HepG2 (cell line): ENCODE measurements at regions not wholly inside any gene's neighbourhood (a gene's known extent, or its start where the extent isn't known, plus 50 kb on each side); places are given as distances from the start of the nearest gene placed in this dataset.

Experiments
- ATAC-seq: fragments of 200-7000 bp; cut with Tn5 transposase; 3 replicates; pipeline ENCODE4 v1.9.1; 2020; ENCODE audit warnings: mild to moderate bottlenecking, moderate library complexity
- BruUV-seq: library from RNA; stranded (reverse); fragments of 400-500 nt; replicated peaks from 2 replicates; lab custom pipeline; 2021; lab: Mats Ljungman, UMichigan
- CTCF ChIA-PET: fragments of 300-600 bp; formaldehyde crosslinking; extraction: SDS; loops from one replicate; lab custom pipeline; 2021; ENCODE audit warnings: low total read pairs, inconsistent platforms, low intra/inter-chr PET ratio; lab: Yijun Ruan, JAX
- POLR2A ChIA-PET: fragments of 350-600 bp; sonication (Branson Sonifier 250); formaldehyde crosslinking; loops from one replicate; lab custom pipeline; 2020; ENCODE audit warnings: antibody characterized with exemption, inconsistent platforms; lab: Yijun Ruan, JAX
- DNase-seq: peaks from one replicate; pipeline ENCODE4 v3.0.0-alpha.2; 2015; ENCODE audit warnings: low spot score
- FAIRE-seq: peaks from 3 replicates; lab custom pipeline; 2011; peaks lifted over from hg19 to GRCh38; lab: Jason Lieb, UNC
- H2AFZ ChIP-seq: one replicate; pipeline ENCODE4 v1.6.1; 2011; ENCODE audit warnings: low read length, inconsistent platforms
- H3K27ac ChIP-seq: fragments of 300-600 bp; 3 replicates; pipeline ENCODE4 v1.8.0; 2011; ENCODE audit warnings: mixed run types, mild to moderate bottlenecking, mixed read lengths, low read length, inconsistent platforms; ENCODE audit not compliant: insufficient read depth; ENCODE audit errors: extremely low read length
- H3K27me3 ChIP-seq, 2 experiments: fragments of 200-600 bp in 1 of 2; 2 replicates in 1 of 2; 3 replicates in 1 of 2; pipeline versions ENCODE4 v1.6.0 to v1.8.0; 2011; ENCODE audit warnings: low read length in 2 of 2, mild to moderate bottlenecking in 2 of 2, moderate library complexity in 2 of 2, inconsistent platforms in 1 of 2; ENCODE audit not compliant: insufficient read depth in 2 of 2, control insufficient read depth in 1 of 2
- H3K36me3 ChIP-seq, 2 experiments: fragments of 200-600 bp in 1 of 2; replicated peaks in 1 of 2; 2 replicates in 1 of 2; 3 replicates in 1 of 2; pipeline versions ENCODE4 v1.5.1 to v1.8.0; 2011; ENCODE audit warnings: low read length in 2 of 2, inconsistent platforms in 1 of 2; ENCODE audit not compliant: insufficient read depth in 2 of 2, control insufficient read depth in 1 of 2
- H3K4me1 ChIP-seq: 2 replicates; pipeline ENCODE4 v1.5.1; 2012; ENCODE audit warnings: low read length, inconsistent platforms; ENCODE audit not compliant: insufficient read depth
- H3K4me2 ChIP-seq: 2 replicates; pipeline ENCODE4 v1.6.0; 2011; ENCODE audit warnings: low read depth, low read length, inconsistent platforms
- H3K4me3 ChIP-seq, 3 experiments: fragments of 200-600 bp in 1 of 3; sonication (generic), shearing (Covaris generic) in 1 of 3; replicated peaks in 1 of 3; 2 replicates each; pipeline ENCODE4 v1.5.1; 2011 to 2016; ENCODE audit warnings: low read length in 3 of 3, inconsistent platforms in 2 of 3, low read depth in 2 of 3, mild to moderate bottlenecking in 2 of 3, control low read depth in 1 of 3, mixed read lengths in 1 of 3; ENCODE audit not compliant: insufficient read depth in 1 of 3
- H3K79me2 ChIP-seq: one replicate; pipeline ENCODE4 v1.6.1; 2011; ENCODE audit warnings: low read length, inconsistent platforms; ENCODE audit not compliant: insufficient read depth
- H3K9ac ChIP-seq: 2 replicates; pipeline ENCODE4 v1.6.0; 2011; ENCODE audit warnings: mild to moderate bottlenecking, low read depth, low read length, inconsistent platforms; ENCODE audit not compliant: insufficient read depth
- H3K9me3 ChIP-seq: 2 replicates; pipeline ENCODE4 v1.5.1; 2012; ENCODE audit warnings: mild to moderate bottlenecking, low read length
- H4K20me1 ChIP-seq: 2 replicates; pipeline ENCODE4 v1.6.0; 2011; ENCODE audit warnings: inconsistent platforms, mild to moderate bottlenecking, low read length, moderate library complexity; ENCODE audit not compliant: insufficient read depth
- ADNP ChIP-seq: sonication (generic); formaldehyde crosslinking; IDR thresholded peaks from 2 replicates; pipeline ENCODE4 v1.4.0; 2020; ENCODE audit warnings: missing genetic modification reagents
- ASH2L ChIP-seq: fragments of 300-600, 200-600 bp; sonication (generic); IDR thresholded peaks from 2 replicates; pipeline ENCODE4 v1.7.0; 2017; ENCODE audit warnings: low read depth, mild to moderate bottlenecking, moderate library complexity, mixed read lengths, low read length; ENCODE audit not compliant: insufficient read length
- FOXP1 ChIP-seq, 2 experiments: fragments of 450-650 bp in 1 of 2; IDR thresholded peaks; 2 replicates each; pipeline ENCODE4 v1.6.1; 2017 to 2018; ENCODE audit warnings: antibody characterized with exemption in 1 of 2
- IKZF1 ChIP-seq: fragments of 450-650 bp; IDR thresholded peaks from 2 replicates; pipeline ENCODE4 v1.7.1; 2016
- KAT7 ChIP-seq: IDR thresholded peaks from 2 replicates; pipeline ENCODE4 v1.6.1; 2018; ENCODE audit warnings: borderline replicate concordance, missing compliant biosample characterization
- MAFF ChIP-seq: IDR thresholded peaks from 2 replicates; pipeline ENCODE4 v1.6.1; 2011; ENCODE audit warnings: low read depth, low read length, improper control_type of control experiment
- ZBTB21 ChIP-seq: sonication (generic); formaldehyde crosslinking; IDR thresholded peaks from 2 replicates; pipeline ENCODE4 v1.4.0; 2020; ENCODE audit warnings: missing genetic modification reagents
- ZFP36 ChIP-seq: fragments of 150-350 bp; IDR thresholded peaks from 2 replicates; pipeline ENCODE4 v1.6.1; 2018; ENCODE audit warnings: borderline replicate concordance, low read length, low read depth; ENCODE audit not compliant: partially characterized antibody
- ZKSCAN8 ChIP-seq: IDR thresholded peaks from 2 replicates; pipeline ENCODE4 v1.6.1; 2016; ENCODE audit warnings: borderline replicate concordance, missing genetic modification reagents, missing compliant biosample characterization
- ZMYM2 ChIP-seq: sonication (generic); formaldehyde crosslinking; IDR thresholded peaks from 2 replicates; pipeline ENCODE4 v1.8.0; 2022; ENCODE audit warnings: mild to moderate bottlenecking, missing genetic modification reagents
- WGBS: methylation state at CpG from one replicate; pipeline ENCODE4 v1.1.6; 2017; ENCODE audit warnings: low lambda C conversion rate; 5-methylcytosine and 5-hydroxymethylcytosine counted together
- in situ Hi-C: cut with HindIII; loops from 2 replicates; pipeline ENCODE4 v1.10.0; 2017; ENCODE audit warnings: low pct_unique_long_range_greater_than_20kb; ENCODE audit not compliant: extremely low pct_ligation_motif_present
- intact Hi-C: fragments of 100-400 bp; cut with micrococcal nuclease; formaldehyde crosslinking; loops from one replicate; pipeline ENCODE4 v1.10.0; 2022; ENCODE audit not compliant: unreplicated experiment
- TF ChIP-seq, protein P1 (sequence below): sonication (generic); formaldehyde crosslinking; IDR thresholded peaks from 2 replicates; pipeline ENCODE4 v1.4.0; 2020; ENCODE audit warnings: mild to moderate bottlenecking, missing genetic modification reagents
- TF ChIP-seq, protein P2 (sequence below): sonication (generic); formaldehyde crosslinking; IDR thresholded peaks from 2 replicates; pipeline ENCODE4 v1.8.1; 2023; ENCODE audit warnings: mild to moderate bottlenecking, missing genetic modification reagents, borderline replicate concordance
- TF ChIP-seq, protein P3 (sequence below): sonication (generic); formaldehyde crosslinking; IDR thresholded peaks from 2 replicates; pipeline ENCODE4 v1.5.0; 2020; ENCODE audit warnings: missing genetic modification reagents
- TF ChIP-seq, protein P4 (sequence below): sonication (generic); formaldehyde crosslinking; IDR thresholded peaks from 2 replicates; pipeline ENCODE4 v1.8.0; 2022; ENCODE audit warnings: mild to moderate bottlenecking, missing genetic modification reagents, moderate library complexity
- TF ChIP-seq, protein P5 (sequence below): sonication (generic); formaldehyde crosslinking; IDR thresholded peaks from 2 replicates; pipeline ENCODE4 v1.9.0; 2021; ENCODE audit warnings: mild to moderate bottlenecking, missing genetic modification reagents
- TF ChIP-seq, protein P6 (sequence below): sonication (generic); formaldehyde crosslinking; conservative IDR thresholded peaks from 2 replicates; pipeline ENCODE4 v1.8.1; 2023; ENCODE audit warnings: missing genetic modification reagents

DNA sequence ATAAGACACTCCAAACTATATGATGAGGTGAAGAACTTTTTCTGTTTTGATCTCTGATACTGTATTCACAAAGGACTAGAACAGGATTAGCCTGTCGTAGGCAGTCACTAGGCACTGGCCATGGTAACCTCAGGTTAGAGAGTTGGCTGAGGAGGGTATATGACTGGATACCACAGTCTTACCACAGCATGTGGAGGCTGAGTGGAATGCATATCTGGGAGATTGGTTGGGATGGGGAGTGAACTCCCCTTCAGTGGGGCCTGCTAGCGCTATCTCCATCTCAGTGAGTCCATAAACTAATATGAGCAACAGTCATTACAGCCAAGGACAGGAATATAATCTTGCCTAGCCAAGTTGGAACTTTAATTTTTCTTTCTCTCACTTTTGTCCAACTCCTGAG, 339.1 kb downstream of the SPATA31D1 start:
- Histone ChIP-seq H2AFZ (no peak overlapping the region), H3K9ac (no peak overlapping the region), H3K27ac (no peak overlapping the region), H3K36me3 (no peaks in the 10 kb centered on the region), H3K4me1 (no peaks in the 10 kb centered on the region), H3K9me3 (peaks cover 24% of the 10 kb centered on the region; the same call in 1 of the 2 replicates), H4K20me1 (no peaks in the 10 kb centered on the region), H3K27me3 (no peaks in the 10 kb centered on the region), H3K79me2 (no peaks in the 10 kb centered on the region), H3K4me2 (no peak overlapping the region), H3K4me3 (no peak overlapping the region)
- no TSS peak for BruUV-seq
- TF ChIP-seq, protein P1, sequence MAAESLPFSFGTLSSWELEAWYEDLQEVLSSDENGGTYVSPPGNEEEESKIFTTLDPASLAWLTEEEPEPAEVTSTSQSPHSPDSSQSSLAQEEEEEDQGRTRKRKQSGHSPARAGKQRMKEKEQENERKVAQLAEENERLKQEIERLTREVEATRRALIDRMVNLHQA (CRISPR knock-in tag) = no peak
- TF ChIP-seq, protein P2, sequence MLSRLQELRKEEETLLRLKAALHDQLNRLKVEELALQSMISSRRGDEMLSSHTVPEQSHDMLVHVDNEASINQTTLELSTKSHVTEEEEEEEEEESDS (CRISPR knock-in tag) = no peak
- TF ChIP-seq, protein P3, sequence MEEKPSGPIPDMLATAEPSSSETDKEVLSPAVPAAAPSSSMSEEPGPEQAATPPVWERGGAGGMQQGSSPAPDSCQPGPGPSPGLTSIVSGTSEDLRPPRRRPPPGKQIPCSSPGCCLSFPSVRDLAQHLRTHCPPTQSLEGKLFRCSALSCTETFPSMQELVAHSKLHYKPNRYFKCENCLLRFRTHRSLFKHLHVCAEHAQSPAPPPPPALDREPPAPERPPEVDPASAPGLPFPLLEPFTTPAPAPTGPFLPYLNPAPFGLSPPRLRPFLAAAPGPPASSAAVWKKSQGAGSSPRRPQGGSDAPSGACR (CRISPR knock-in tag) = no peak
- no peak for TF ChIP-seq ZMYM2
- TF ChIP-seq, protein P4, sequence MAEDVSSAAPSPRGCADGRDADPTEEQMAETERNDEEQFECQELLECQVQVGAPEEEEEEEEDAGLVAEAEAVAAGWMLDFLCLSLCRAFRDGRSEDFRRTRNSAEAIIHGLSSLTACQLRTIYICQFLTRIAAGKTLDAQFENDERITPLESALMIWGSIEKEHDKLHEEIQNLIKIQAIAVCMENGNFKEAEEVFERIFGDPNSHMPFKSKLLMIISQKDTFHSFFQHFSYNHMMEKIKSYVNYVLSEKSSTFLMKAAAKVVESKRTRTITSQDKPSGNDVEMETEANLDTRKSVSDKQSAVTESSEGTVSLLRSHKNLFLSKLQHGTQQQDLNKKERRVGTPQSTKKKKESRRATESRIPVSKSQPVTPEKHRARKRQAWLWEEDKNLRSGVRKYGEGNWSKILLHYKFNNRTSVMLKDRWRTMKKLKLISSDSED = no peak
- TF ChIP-seq ADNP = no peak
- TF ChIP-seq ASH2L = no peak
- no peak for TF ChIP-seq FOXP1 (IDR thresholded peaks at IDR 0.05)
- TF ChIP-seq FOXP1 (CRISPR knock-in tag; IDR thresholded peaks at IDR 0.05) = no peak
- no peak for TF ChIP-seq MAFF
- TF ChIP-seq ZKSCAN8 (CRISPR knock-in tag) = no peak
- TF ChIP-seq KAT7 (CRISPR knock-in tag) = no peak
- no peak for TF ChIP-seq IKZF1
- TF ChIP-seq ZFP36 = no peak
- TF ChIP-seq, protein P5, sequence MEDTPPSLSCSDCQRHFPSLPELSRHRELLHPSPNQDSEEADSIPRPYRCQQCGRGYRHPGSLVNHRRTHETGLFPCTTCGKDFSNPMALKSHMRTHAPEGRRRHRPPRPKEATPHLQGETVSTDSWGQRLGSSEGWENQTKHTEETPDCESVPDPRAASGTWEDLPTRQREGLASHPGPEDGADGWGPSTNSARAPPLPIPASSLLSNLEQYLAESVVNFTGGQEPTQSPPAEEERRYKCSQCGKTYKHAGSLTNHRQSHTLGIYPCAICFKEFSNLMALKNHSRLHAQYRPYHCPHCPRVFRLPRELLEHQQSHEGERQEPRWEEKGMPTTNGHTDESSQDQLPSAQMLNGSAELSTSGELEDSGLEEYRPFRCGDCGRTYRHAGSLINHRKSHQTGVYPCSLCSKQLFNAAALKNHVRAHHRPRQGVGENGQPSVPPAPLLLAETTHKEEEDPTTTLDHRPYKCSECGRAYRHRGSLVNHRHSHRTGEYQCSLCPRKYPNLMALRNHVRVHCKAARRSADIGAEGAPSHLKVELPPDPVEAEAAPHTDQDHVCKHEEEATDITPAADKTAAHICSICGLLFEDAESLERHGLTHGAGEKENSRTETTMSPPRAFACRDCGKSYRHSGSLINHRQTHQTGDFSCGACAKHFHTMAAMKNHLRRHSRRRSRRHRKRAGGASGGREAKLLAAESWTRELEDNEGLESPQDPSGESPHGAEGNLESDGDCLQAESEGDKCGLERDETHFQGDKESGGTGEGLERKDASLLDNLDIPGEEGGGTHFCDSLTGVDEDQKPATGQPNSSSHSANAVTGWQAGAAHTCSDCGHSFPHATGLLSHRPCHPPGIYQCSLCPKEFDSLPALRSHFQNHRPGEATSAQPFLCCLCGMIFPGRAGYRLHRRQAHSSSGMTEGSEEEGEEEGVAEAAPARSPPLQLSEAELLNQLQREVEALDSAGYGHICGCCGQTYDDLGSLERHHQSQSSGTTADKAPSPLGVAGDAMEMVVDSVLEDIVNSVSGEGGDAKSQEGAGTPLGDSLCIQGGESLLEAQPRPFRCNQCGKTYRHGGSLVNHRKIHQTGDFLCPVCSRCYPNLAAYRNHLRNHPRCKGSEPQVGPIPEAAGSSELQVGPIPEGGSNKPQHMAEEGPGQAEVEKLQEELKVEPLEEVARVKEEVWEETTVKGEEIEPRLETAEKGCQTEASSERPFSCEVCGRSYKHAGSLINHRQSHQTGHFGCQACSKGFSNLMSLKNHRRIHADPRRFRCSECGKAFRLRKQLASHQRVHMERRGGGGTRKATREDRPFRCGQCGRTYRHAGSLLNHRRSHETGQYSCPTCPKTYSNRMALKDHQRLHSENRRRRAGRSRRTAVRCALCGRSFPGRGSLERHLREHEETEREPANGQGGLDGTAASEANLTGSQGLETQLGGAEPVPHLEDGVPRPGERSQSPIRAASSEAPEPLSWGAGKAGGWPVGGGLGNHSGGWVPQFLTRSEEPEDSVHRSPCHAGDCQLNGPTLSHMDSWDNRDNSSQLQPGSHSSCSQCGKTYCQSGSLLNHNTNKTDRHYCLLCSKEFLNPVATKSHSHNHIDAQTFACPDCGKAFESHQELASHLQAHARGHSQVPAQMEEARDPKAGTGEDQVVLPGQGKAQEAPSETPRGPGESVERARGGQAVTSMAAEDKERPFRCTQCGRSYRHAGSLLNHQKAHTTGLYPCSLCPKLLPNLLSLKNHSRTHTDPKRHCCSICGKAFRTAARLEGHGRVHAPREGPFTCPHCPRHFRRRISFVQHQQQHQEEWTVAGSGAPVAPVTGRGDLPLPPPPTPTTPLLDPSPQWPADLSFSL (CRISPR knock-in tag) = no peak
- TF ChIP-seq, protein P6, sequence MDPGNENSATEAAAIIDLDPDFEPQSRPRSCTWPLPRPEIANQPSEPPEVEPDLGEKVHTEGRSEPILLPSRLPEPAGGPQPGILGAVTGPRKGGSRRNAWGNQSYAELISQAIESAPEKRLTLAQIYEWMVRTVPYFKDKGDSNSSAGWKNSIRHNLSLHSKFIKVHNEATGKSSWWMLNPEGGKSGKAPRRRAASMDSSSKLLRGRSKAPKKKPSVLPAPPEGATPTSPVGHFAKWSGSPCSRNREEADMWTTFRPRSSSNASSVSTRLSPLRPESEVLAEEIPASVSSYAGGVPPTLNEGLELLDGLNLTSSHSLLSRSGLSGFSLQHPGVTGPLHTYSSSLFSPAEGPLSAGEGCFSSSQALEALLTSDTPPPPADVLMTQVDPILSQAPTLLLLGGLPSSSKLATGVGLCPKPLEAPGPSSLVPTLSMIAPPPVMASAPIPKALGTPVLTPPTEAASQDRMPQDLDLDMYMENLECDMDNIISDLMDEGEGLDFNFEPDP (CRISPR knock-in tag) = no peak
- TF ChIP-seq ZBTB21 = no peak
- no peak for ATAC-seq
- CTCF ChIA-PET = no interaction called here
- POLR2A ChIA-PET = no interaction called here
- intact Hi-C loops = no loop called here
- in situ Hi-C loops = no loop called here
- no peak for DNase-seq
- 2% methylated on average over 2 of the region's 2 CpGs for WGBS
- FAIRE-seq = no peak
